HG03342 (cell line): ENCODE measurements at regions not wholly inside any gene's neighbourhood (a gene's known extent, or its start where the extent isn't known, plus 50 kb on each side); places are given as distances from the start of the nearest gene placed in this dataset.

Source experiments
- ATAC-seq: cut with Tn5 transposase; IDR thresholded peaks from one replicate; pipeline ENCODE4 v1.9.1; 2021; ENCODE audit warnings: mild to moderate bottlenecking, moderate library complexity; ENCODE audit not compliant: unreplicated experiment

DNA sequence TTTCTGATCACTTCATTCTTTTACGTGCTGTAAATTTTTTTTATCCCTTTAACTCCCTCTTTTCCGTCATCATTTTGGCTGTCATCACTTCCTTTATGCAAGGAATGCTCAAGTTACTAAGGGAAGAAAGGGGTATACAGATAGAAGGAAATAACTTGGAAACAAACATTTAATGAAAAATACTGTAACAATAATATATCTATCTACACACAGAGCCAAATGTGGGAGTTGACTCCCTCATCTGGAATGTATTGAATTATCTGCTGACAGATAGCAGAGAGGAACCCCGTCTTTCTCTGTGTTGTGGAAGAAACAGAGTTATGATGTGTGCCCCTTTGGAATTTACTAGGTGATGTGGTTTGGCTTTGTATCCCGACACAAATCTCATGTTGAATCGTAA is 182.5 kb upstream of the NXPH2 start:
- ATAC-seq = no peak

- ATAC-seq = no peak
Measured at GRCh38 chr2:138960191-138960590, 180.0 kb upstream of the NXPH2 start.

- no peak for ATAC-seq
Measured at GRCh38 chr2:138959031-138959430, 178.8 kb upstream of the NXPH2 start.

DNA sequence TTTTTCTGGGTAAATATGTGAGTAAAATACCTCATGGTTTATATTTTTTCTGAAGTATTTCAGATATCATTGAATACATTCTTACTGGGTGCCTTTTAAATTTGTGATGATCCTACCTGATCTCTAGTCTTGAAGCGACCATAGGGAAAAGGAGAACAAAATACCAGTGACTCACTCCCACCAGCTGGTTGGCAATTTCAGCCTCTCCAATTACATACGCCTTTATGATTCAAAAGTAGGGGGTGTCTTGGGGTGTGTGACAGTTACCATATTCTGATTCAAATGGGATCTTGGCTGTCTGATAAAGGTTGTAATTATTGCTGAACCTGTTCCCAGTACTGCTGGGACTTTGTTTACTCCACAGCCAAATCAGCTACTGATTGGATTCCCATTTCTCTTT is 175.9 kb upstream of the NXPH2 start:
- ATAC-seq = no peak

DNA sequence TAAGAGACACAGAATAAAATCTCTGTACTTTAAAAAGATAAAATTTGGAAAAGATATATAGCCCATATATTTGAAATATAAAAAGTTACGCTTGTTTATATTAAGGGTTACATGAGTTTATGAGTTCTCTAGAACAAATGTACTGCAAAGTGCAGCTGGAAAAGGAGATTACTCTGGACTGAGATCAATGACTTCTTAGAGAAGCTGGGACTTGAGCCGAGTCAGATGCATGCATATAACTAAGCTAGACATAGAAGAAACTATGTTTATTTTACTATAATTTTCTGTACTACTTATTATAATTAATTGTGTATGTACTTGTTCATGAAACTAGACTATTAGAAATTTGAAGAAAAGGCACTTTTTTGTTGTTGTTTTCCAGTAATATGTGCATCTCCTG is 170.3 kb upstream of the NXPH2 start:
- ATAC-seq = no peak

GRCh38 chr2:138949517-138949916 is 169.3 kb upstream of the NXPH2 start:
- ATAC-seq = no peak

DNA sequence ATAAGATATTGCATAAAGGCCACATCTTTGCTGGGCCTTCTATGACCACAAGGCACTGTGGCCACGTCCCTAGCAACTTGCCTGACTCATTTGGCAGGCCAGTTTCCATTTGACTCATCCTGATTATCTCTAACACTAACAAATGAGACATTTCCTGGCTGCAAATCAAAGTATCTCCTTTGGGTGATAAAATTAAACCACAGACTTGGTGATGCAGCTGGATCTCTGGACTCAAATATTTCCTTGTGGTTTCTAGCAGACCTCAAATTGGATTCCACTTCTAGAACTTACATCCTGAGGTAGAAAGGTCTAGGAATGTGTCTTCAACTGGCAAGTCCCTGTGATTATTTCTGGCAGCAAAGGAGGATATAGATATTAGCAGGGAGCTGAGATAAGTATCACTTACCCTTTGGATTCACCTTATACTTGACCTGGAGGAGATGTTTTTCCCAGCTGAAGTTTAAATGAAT is 167.9 kb upstream of the NXPH2 start:
- ATAC-seq = peak; percentile 81

DNA sequence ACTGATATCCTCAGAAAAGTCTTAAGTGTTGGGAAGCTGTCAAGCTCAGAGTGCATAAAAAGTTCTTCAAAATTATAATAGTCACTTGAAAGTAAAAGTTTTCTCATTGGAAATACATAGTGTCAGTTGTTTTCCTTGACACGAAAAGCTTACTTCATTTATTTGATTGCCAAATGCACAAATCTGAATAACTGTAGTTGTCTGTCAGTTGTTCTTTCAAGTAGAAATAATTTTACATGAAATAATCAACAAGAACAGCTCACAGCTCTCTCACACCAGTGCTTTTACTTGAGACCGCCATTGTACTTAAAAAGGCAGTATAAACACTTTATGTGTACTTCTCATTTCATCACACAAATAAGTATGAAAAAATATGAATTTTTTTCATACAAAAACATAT is 163.3 kb upstream of the NXPH2 start:
- no peak for ATAC-seq

DNA sequence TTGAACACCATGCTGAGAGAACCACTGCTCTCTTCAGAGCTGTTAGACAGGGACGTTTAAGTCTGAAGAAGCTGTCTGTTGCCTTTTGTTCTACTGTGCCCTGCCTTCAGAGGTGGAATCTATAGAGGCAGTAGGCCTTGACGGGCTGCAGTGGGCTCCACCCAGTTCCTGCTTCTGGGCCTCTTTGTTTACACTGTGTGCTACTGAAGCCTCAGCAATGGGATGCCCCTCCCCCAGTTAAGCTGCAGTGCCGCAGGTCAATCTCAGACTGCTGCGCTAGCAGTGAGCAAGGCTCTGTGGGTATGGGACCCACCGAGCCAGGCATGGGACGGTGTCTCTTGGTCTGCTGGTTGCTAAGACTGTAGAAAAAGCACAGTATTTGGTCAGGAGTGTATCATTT is 162.3 kb upstream of the NXPH2 start:
- no peak for ATAC-seq

DNA sequence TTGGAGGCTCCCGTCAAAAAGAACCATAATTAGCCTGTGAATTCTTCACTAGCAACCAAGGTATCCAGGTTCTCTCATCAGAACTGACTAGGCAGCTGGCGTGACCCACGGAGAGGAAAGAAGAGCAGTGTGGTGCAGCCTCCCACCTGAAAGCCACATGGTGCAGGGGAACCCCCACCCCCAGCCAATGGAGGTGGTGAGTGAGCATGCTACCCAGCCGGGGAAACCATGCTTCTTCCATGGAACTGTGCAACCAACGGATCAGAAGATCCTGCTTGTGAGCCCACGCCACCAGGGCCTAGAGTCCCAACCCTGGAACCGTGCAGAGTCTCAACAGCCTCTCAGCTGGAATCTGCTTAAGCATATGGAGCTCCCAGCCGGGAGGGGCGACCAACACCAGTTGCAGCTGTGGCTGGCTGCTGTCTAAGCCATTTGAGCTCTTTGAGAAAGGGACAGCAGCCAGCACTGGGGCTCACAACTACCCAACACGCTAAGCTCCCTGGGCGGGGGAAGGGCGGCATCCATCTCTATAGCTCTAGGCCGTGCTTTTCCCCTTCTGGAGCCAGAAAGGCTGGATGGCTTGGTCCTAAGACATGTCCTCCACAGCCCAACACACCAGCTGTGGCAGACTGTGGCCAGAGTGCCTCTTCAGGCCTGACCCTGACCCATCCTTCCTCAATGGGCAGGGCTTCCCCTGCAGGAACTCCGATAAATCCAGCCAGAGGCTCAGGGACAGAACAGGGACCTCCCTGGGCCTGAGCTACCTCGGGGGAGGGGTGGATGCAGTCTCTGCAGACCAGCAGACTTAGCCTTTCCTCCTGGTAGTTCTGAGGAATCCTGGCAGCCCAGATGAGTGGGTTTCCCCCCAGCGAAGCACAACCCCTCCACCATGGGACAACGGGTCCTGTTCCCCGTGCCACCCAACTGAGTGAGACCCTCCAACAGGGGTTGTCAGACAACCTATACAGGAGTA is 151.4 kb upstream of the NXPH2 start:
- no peak for ATAC-seq

DNA sequence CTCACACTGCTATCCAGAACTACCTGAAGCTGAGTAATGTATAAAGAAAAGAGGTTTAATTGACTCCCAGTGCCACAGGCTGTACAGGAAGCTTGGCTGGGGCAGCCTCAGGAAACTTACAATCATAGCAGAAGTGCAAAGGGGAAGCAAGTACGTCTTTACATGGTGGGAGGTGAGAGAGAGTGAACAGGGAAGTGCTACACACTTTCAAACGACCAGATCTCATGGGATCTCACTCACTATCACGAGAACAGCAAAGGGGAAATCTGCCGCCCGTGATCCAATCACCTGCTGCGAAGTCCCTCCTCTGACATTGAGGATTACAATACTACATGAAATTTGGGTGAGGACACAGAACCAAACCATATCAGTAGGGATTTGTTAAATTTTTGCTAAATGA is 150.4 kb upstream of the NXPH2 start:
- ATAC-seq = peak; percentile 51

- no peak for ATAC-seq
Measured at GRCh38 chr2:138928374-138929021, 148.3 kb upstream of the NXPH2 start.

GRCh38 chr2:138922973-138923563 is 142.9 kb upstream of the NXPH2 start:
- no peak for ATAC-seq

GRCh38 chr2:138919120-138919747 is 139.0 kb upstream of the NXPH2 start:
- ATAC-seq = no peak

GRCh38 chr2:138910427-138910826 is 130.2 kb upstream of the NXPH2 start:
- no peak for ATAC-seq

GRCh38 chr2:138906549-138906948 is 126.4 kb upstream of the NXPH2 start:
- no peak for ATAC-seq

GRCh38 chr2:138902239-138902871 is 122.2 kb upstream of the NXPH2 start:
- no peak for ATAC-seq

GRCh38 chr2:138901530-138901929 is 121.3 kb upstream of the NXPH2 start:
- ATAC-seq = no peak

- no peak for ATAC-seq
Measured at GRCh38 chr2:138898855-138899254, 118.7 kb upstream of the NXPH2 start.

DNA sequence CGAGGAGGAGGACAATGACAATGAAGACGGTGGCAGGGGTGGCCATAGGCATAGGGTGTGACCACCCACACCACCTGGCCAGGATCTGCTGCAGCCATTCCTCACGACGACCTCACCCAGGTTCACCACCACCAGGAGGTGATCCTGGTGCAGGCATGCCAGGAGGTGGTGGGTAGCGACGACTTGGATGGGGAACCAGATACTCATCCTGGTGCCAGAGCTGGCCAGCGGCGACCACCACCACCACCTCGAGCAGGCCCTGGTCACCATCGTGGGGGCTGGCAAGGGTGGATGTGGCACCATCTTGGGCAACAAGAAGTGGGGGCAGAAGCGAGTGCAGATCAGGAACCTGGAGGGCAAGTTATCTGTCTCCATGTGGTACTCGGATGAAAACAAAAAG is 117.1 kb upstream of the NXPH2 start:
- ATAC-seq = no peak

DNA sequence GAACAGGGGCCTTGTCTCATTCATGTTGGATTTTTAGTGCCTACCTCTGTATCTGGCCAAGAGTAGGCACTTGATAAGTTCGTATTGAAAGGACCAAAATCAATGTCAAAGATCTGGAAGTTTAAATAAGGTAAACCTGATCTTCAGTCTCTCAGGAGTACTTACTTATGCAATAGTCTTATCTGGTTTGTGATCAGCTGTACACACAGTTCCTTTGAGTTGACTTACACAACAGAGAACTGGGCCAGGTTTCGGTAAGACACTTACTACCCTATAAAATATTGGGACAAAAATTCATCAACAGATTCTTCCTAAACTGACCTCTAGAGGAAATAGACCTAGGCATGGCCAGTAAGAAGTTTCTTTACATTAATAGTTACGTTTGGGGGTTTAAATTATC is 113.6 kb upstream of the NXPH2 start:
- ATAC-seq = no peak
